GM19023 (cell line): ENCODE measurements at regions not wholly inside any gene's neighbourhood (a gene's known extent, or its start where the extent isn't known, plus 50 kb on each side); places are given as distances from the start of the nearest gene placed in this dataset.

Source experiments
- ATAC-seq: cut with Tn5 transposase; IDR thresholded peaks from one replicate; pipeline ENCODE4 v1.9.1; 2021; ENCODE audit warnings: mild to moderate bottlenecking, moderate library complexity; ENCODE audit not compliant: unreplicated experiment

- no peak for ATAC-seq
These were observed 1679.9 kb downstream of the EFNB2 start for GRCh38 chr13:104855581-104855980.

DNA sequence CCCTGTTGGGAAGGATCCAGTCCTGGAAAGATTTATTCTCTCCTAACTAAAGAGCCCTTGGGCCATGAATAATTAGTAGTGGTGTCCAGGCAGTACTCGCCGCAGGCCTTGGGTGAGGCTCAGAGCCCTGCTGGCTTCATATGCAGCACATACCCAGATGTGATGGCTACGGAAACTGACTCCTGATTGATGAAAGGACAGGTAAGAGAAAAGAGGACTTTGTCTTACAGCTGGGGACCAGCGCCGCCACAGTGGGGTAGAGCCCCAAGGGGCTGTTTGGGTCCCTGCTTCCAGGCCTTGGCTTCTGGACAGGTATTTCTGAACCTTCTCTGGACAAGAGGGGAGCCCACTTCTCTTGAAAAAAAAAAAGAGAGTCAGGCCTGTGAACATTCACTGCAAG lies 1680.8 kb downstream of the EFNB2 start:
- ATAC-seq: no peak

- no peak for ATAC-seq
These were observed 1681.5 kb downstream of the EFNB2 start for GRCh38 chr13:104854007-104854406.

DNA sequence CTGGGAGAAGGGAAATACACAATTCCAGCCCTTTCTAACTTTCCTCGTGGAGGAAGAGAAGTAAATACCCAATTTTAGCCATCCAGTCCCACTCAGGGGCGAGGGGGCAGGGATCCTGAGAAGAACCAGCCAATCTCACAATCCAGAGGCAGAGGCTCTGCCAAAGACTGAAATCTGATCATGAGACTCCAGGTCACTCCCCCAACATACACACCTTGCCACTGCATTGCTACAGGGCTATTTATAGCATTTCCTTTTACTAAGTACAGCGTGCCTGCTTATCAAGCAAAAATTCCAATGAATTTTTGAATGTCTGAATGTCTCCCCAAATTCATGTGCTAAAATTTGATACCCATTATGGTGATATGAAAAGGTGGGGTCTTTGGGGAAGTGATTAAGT lies 1687.5 kb downstream of the EFNB2 start:
- no peak for ATAC-seq

DNA sequence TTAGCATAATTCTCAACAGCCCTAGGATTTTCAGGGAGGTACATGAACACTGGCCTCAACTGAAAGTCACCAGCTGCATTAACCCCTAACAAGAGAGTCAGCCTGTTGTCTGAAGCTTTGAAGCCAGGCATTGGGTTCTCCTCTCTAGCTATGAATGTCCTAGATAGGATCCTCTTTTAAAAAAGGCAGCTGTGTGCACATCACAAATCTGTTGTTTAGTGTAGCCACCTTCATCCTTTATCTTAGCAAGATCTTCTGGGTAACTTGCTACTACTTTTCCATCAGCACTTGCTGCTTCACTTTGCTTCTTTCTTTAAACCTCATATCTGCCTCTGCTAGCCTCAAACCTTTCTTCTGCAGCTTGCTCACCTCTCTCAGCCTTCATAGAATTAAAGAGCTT lies 1692.1 kb downstream of the EFNB2 start:
- ATAC-seq: no peak

DNA sequence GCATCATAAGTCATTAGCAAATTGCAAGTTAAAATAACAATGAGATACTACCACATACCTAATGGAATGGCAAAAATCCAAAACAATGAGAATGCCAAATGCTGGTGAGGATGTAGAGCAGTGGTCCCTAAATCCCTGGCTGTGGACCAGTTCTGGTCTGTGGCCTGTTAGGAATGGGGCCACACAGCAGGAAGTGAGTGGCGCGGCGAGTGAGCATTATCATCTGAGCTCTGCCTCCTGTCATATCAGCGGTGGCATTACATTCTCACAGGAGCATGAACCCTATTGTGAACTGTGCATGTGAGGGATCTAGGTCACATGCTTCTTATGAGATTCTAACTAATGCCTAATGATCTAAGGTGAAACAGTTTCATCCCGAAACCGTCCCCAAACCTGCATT lies 1694.4 kb downstream of the EFNB2 start:
- no peak for ATAC-seq

DNA sequence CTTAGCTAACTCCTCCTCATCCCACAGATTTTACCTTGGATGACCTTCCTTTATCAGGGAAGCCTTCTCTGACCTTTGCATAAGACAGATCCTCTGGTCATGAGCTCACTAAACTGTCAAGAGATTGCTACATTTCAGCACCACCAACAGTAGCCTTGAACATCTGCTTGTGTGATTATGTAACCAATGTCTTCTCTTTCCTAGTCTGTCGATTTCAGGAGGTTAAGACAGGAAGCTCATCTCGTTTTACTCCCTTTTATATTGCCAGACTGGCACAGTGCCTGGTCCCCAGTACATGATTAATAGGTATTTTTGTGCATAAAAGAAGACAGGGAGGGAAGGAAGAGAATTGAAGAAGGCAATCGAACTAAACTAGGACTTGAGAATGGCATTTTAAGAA lies 1697.7 kb downstream of the EFNB2 start:
- ATAC-seq: no peak

DNA sequence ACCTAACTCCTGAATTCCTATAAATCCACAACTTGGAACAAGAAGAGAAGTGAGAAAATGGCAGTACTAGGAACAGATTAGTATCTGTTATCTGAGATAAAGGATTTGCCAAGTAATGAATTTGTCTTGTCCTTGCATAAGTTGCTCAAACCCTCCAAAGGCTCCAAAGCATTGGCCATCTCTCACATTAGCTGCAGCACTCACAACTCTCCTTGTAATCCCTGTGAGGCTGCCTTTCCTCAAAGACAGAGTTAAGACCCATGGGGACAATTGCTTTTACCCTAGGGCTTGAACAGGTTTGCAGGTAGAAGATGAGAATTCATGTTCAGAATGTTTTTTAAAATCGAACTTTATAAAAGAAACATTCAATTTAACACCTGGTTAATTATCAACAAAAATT lies 1702.2 kb downstream of the EFNB2 start:
- no peak for ATAC-seq

DNA sequence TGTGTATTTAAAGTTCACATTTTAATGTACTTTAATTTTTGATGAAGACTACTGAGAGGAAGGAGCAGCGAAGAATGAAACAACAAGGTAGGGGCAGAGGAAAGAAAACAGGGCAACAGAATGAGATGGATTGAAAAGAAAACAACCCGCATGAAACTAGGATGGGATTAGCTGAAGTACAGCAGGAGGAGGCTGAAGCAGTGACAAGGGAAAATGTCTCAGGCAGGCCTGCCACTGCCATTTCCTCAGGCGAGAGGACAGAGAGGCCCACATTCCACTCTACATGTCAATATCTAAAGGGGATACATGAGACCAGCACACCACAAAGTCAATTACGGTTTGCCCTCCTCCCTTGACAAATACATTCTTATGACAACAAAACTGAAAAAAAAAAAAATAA lies 1703.2 kb downstream of the EFNB2 start:
- ATAC-seq: no peak

GRCh38 chr13:104831831-104832230 lies 1703.6 kb downstream of the EFNB2 start:
- no peak for ATAC-seq

DNA sequence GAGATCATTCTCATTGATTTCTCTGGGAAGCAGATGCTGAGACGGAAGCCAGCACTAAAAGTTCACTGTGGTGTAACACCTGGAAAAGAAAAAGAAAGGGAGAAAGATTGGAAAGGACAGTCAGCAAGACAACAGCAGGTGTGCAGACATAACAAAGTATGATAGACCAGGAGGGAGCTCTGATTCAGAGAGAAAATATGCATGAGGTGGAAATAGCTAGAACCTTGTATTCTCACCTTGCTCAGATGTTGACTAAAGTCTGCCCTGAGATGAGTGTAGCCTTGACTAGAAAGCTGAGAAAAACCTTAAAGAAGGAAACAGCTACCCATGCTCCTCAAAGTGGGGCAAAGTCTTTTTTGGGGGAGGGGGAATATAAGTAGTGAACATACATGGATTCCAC lies 1711.8 kb downstream of the EFNB2 start:
- ATAC-seq: no peak

DNA sequence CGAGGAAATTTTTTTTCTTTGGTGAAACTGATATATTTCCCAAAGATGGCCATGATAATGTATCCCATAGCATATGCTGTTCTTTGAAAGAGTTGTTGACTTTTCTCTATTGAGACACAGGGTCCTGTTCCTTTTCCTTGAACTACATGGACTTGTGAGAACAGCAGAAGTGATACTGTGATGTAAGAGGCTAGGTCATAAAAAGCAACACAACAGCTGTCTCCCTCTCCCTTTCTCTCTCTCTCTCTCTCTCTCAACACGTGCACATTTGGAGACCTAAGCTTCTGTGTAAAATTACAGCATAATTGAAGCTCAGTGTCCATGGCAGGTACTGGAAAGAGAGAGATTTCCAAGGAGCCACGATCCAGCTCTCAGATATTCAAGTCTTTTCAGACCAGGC lies 1712.4 kb downstream of the EFNB2 start:
- no peak for ATAC-seq

DNA sequence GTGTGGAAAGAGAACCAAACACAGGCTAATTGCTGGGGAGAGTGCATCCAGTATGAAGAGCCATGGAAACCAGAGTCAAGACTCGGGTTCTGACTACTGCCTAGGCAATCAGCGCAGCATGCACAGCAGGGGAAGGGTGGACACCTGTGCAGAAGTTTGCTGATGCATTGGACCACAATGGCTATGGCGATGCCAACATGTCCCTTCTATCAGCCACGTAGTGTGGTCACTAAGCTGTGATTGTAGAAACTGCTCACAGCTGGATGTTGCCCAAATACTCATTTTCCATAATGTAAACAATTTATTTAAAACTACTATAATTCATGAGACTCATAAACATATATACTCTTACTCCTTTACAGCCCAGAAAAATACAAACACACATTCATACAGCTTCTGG lies 1718.2 kb downstream of the EFNB2 start:
- no peak for ATAC-seq

DNA sequence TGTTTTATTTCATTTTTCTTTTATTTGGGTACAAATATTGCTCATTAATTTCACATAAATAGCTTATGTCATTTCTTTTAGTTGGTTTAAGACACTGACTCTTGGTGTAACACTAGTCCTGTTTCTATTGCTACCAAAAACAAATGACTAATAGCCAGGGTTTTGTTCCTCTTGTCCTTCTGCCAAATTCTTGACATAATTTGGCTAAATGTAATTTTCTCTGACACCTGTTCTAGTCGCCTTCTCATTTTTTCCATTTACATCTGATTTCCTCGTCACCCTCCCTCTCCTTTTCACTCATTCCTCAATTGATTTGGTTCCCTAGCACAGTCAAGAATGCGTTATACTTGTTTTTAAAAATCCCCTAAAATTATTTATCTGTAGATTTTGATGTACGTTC lies 1718.7 kb downstream of the EFNB2 start:
- no peak for ATAC-seq

DNA sequence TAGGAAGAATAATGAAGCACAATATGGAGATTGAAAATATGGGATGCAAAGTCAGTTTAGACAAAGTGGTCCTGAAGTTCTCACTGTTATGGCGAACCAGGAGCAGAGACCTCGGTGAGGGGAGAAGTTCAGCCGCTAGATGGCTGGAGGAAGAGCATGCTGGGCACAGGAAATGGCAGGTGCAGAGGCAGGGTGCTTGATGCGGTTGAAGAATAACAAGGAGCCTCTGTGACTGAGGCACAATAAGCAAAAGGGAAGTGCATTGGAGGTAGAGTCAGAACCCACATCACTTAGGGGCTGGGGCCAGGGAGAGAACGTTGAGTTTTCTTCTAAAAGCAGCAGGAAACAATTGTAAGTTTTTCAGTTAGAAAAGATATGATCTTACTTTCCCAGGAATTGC lies 1725.2 kb downstream of the EFNB2 start:
- no peak for ATAC-seq

DNA sequence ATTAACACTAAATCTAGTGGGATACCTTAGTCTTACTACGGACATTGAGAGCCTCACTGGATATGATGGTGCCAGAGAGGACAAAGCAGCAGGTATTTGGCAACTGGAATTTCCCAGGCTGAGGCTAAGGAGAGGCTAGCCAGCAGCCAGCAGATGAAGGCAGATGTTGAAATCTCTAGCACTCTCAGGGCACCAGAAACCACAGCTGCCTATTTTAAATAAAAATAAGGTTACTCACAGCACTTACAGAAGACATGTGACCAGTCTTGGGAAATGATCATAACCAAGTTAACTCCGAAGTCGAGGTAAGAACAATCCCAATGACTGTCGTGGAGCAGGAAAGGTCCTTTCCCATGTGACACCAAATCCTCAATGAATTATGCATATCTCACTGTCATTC lies 1726.0 kb downstream of the EFNB2 start:
- ATAC-seq: no peak

DNA sequence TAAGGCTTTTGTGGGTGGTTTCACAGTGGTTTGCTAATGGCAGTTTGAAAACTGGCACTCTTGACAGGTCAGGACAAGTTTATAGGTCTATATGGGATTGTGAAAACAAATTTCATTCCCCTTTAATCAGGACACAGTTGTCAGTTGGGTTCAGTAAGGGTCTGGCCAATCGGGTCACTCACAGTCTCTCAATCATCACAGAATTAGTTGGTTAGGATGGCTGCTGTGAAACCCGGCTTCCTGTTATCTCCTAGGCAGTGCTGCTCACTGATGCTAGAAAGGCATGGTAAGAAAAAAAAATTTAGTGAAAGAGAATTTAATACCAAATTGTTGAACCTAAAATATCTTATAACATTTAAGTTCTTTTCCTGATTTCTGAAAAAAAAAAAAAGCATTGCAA lies 1730.1 kb downstream of the EFNB2 start:
- no peak for ATAC-seq

GRCh38 chr13:104799152-104799551 lies 1732.9 kb upstream of the SLC10A2 start:
- ATAC-seq: no peak

DNA sequence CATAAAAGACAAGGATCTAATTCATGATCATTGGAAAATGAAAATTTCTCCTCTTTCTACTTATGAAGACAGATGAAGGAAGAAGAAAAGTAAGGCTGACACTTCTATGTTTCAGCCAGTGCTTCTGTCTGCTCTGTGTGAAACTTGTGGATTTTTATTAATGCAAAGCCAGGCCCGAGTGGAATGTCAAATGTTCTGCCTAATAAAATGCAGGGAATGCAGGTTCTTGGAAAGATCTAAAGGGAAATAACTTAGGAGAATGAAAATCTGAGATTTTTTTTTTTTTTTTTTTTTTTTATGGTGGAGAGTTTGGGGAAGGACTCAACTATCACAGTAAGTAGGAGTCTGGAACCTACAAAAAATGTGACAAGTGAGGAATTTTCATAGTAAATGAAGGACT lies 1732.3 kb upstream of the SLC10A2 start:
- ATAC-seq: no peak

- ATAC-seq: no peak
These were observed 1730.4 kb upstream of the SLC10A2 start for GRCh38 chr13:104796581-104796980.

- no peak for ATAC-seq
These were observed 1719.7 kb upstream of the SLC10A2 start for GRCh38 chr13:104785952-104786351.

GRCh38 chr13:104784891-104785290 lies 1718.7 kb upstream of the SLC10A2 start:
- ATAC-seq: no peak

DNA sequence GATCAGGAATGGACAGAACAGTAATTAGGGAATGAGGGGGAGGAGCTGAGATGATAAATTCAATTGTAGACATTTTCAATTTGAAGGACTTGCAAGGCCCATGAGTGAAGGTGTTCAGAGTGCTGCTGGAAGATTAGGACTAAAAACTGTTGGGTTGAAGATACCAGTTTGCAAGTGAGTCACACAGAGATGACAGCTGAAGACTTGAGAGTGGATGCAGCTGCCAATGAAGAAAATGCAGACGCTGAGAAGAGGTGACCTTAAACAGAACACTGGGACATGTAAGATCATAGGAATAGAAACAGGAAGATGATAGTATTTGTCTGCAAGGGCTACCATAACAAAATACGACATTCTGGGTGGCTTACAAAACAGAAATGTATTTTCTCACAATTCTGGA lies 1716.5 kb upstream of the SLC10A2 start:
- ATAC-seq: no peak
